Fibroblast of villous mesenchyme (primary cell): ENCODE measurements at regions not wholly inside any gene's neighbourhood (a gene's known extent, or its start where the extent isn't known, plus 50 kb on each side); places are given as distances from the start of the nearest gene placed in this dataset.
A peak's percentile ranks its signal among the peaks of the same experiment; 100 is the strongest.

Source experiments
- DNase-seq: peaks from one replicate; pipeline ENCODE4 v3.0.0-alpha.2; 2010; ENCODE audit warnings: low read depth
- H3K4me3 ChIP-seq: 2 replicates; pipeline ENCODE4 v1.5.1; 2011; ENCODE audit warnings: low read depth, mild to moderate bottlenecking, low read length
- CTCF ChIP-seq: IDR thresholded peaks from 2 replicates; pipeline ENCODE4 v1.5.1; 2012; ENCODE audit warnings: low read depth, mild to moderate bottlenecking, low read length; ENCODE audit not compliant: insufficient read depth

- TF ChIP-seq CTCF, result no peak
- no peak for DNase-seq
- no peak overlapping the region for H3K4me3 ChIP-seq
Measured at GRCh38 chr14:29030970-29031369, 264.4 kb downstream of the FOXG1 start.

- H3K4me3 ChIP-seq, result no peak overlapping the region
- no peak for DNase-seq
- TF ChIP-seq CTCF, result no peak
Measured at GRCh38 chr14:29035134-29035533, 268.5 kb downstream of the FOXG1 start.

- DNase-seq, result peak; percentile 39
- TF ChIP-seq CTCF, result no peak
- H3K4me3 ChIP-seq, result no peak overlapping the region
Measured at GRCh38 chr14:29037411-29037810, 270.8 kb downstream of the FOXG1 start.

GRCh38 chr14:29039171-29039570 lies 272.6 kb downstream of the FOXG1 start:
- H3K4me3 ChIP-seq, result no peak overlapping the region
- peak; percentile 27 for DNase-seq
- no peak for TF ChIP-seq CTCF

- no peak overlapping the region for H3K4me3 ChIP-seq
- no peak for TF ChIP-seq CTCF
- no peak for DNase-seq
Measured at GRCh38 chr14:29042551-29042950, 276.0 kb downstream of the FOXG1 start.

- no peak overlapping the region for H3K4me3 ChIP-seq
- no peak for DNase-seq
- no peak for TF ChIP-seq CTCF
Measured at GRCh38 chr14:29043737-29044136, 277.1 kb downstream of the FOXG1 start.

GRCh38 chr14:29045237-29045636 lies 278.6 kb downstream of the FOXG1 start:
- no peak overlapping the region for H3K4me3 ChIP-seq
- no peak for DNase-seq
- TF ChIP-seq CTCF, result no peak
